HG03432 (cell line): ENCODE measurements at regions not wholly inside any gene's neighbourhood (a gene's known extent, or its start where the extent isn't known, plus 50 kb on each side); places are given as distances from the start of the nearest gene placed in this dataset.

ENCODE experiments used
- ATAC-seq: cut with Tn5 transposase; IDR thresholded peaks from one replicate; pipeline ENCODE4 v1.9.1; 2021; ENCODE audit warnings: mild to moderate bottlenecking, moderate library complexity; ENCODE audit not compliant: unreplicated experiment

- no peak for ATAC-seq
Observed at GRCh38 chr3:72380711-72381493, 467.3 kb downstream of the SHQ1 start.

GRCh38 chr3:72380193-72380592 is 468.1 kb downstream of the SHQ1 start:
- ATAC-seq: no peak

- ATAC-seq: no peak
Observed at GRCh38 chr3:72379500-72380187, 468.6 kb downstream of the SHQ1 start.

GRCh38 chr3:72378287-72378686 is 470.0 kb downstream of the SHQ1 start:
- no peak for ATAC-seq

- ATAC-seq: no peak
Observed at GRCh38 chr3:72376956-72377710, 471.1 kb downstream of the SHQ1 start.

GRCh38 chr3:72375237-72376076 is 472.8 kb downstream of the SHQ1 start:
- ATAC-seq: peak; percentile 74

- ATAC-seq: no peak
Observed at GRCh38 chr3:72373139-72373538, 475.1 kb downstream of the SHQ1 start.

- no peak for ATAC-seq
Observed at GRCh38 chr3:72372161-72372560, 476.1 kb downstream of the SHQ1 start.

- ATAC-seq: no peak
Observed at GRCh38 chr3:72371431-72371830, 476.8 kb downstream of the SHQ1 start.

- no peak for ATAC-seq
Observed at GRCh38 chr3:72370947-72371346, 477.3 kb downstream of the SHQ1 start.

GRCh38 chr3:72369681-72370080 is 478.6 kb downstream of the SHQ1 start:
- ATAC-seq: no peak

GRCh38 chr3:72368331-72368975 is 479.8 kb downstream of the SHQ1 start:
- ATAC-seq: no peak

- ATAC-seq: no peak
Observed at GRCh38 chr3:72361990-72362389, 486.3 kb downstream of the SHQ1 start.

GRCh38 chr3:72359743-72360142 is 488.5 kb downstream of the SHQ1 start:
- ATAC-seq: no peak

- ATAC-seq: no peak
Observed at GRCh38 chr3:72355168-72355567, 493.1 kb downstream of the SHQ1 start.

- no peak for ATAC-seq
Observed at GRCh38 chr3:72354486-72354885, 493.8 kb downstream of the SHQ1 start.

GRCh38 chr3:72353236-72354128 is 494.8 kb downstream of the SHQ1 start:
- no peak for ATAC-seq

- ATAC-seq: no peak
Observed at GRCh38 chr3:72352176-72352575, 496.1 kb downstream of the SHQ1 start.

- no peak for ATAC-seq
Observed at GRCh38 chr3:72351536-72351935, 496.7 kb downstream of the SHQ1 start.
